GM19240 (cell line): ENCODE measurements at regions not wholly inside any gene's neighbourhood (a gene's known extent, or its start where the extent isn't known, plus 50 kb on each side); places are given as distances from the start of the nearest gene placed in this dataset.
"Not testable (repeated sequence)": the region's sequence is repeated elsewhere in the genome, so short reads cannot be mapped to it uniquely, and the experiment has no call there.

Source experiments
- DNase-seq: peaks from one replicate; pipeline ENCODE4 v3.0.0; 2011; ENCODE audit warnings: low spot score; ENCODE audit not compliant: insufficient read length

DNA sequence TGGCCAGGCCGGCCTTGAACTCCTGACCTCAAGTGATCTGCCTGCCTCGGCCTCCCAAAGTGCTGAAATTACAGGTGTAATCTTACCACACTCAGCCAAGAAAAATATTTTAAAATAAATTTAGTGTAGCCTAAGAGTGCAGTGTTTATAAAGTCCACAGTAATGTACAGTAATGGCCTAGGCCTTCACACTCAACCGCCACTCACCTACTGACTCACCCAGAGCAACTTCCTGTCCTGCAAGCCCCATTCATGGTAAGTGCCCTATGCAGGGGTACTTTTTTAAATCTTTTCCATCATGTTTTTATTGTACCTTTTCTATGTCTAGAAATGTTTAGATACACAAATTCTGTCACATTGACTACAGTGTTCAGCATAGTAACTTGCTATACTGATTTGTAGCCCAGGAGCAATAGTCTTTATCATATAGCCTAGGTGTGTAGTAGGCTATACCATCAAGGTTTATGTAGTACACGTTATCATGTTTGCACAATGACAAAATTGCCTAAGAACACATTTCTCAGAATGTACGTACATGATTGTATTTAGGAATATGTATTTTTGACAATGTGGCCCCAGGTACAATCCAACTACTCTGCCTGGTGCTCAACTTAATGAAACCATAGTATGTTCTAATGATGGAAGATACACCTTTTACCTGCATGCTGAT, 455.2 kb downstream of the PCDH7 start:
- no peak for DNase-seq

DNA sequence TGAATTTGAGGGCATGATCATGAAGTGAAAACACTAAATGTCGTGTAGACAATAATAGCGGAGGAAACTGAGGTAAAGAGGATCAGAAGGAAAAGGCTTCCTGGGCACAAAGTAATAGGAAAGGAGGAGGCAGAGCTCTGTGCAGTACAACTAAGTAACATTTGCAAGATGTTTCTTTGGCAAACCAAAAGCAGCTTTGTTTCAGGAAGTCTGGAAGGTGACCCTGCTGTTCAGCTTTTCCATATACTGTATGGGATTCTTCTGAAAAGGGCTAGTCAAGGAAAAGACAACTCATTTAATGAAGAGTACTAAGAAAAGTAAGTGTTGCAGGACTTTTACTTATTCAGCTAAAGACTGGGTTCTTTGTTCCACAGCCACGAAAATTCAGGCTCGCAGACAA, 463.1 kb downstream of the PCDH7 start:
- DNase-seq, result no peak

DNA sequence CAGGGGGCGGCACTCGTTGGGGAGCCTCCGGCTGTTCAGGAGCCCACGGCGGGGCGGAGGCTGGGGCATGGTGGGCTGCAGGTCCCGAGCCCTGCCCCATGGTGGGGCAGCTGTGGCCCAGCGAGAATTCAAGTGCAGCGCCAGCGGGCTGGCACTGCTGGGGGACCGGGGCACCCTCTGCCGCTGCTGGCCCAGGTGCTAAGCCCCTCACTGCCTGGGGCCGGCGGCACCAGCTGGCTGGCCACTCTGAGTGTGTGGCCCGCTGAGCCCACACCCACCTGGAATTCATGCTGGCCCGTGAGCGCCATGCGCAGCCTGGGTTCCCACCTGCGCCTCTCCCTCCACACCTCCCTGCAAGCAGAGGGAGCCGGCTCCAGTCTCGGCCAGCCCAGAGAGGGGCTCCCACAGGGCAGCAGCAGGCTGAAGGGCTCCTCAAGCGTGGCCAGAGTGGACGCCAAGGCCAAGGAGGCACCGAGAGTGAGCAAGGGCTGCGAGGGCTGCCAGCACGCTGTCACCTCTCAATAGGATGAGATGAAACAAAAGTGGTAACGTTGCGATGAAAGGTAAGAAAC, 464.9 kb downstream of the PCDH7 start:
- DNase-seq, result no peak

DNA sequence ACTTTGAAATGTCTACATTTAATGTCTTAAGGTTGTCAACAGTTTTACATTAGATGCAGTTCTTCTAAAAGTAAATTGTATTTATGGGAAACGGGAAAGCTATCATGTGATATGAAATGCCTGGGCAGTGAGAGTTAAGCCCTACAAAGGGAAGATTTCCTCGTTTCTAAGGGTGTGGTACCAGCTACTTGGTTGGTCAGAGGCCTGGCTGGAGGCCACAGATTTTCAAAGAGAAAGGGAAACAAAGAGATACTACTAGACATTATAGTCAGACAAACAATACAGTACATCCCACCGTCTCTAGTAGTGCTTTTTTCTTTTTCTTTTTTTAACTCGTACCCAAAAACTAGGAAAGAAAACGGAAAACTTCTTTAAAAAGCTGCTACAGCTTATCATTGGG, 467.8 kb downstream of the PCDH7 start:
- no peak for DNase-seq

DNA sequence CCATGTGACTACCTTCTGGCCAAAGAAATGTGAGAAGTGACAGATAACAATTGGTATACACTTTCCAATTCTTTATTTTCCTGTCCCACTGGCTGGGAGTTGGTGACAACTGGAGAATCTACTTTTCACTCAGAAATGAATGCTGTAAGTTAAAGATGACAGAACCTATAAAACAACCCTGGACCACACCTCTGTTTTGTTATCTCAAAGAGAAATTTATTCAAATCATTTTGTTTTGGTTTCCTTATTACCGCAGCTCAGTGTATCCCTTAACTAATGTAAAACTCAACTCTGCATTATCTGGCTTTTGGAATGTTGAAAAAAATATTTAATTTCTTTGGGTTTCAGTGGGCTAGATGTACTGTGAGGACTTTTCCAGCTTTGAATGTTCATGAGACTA, 469.8 kb downstream of the PCDH7 start:
- DNase-seq, result no peak

DNA sequence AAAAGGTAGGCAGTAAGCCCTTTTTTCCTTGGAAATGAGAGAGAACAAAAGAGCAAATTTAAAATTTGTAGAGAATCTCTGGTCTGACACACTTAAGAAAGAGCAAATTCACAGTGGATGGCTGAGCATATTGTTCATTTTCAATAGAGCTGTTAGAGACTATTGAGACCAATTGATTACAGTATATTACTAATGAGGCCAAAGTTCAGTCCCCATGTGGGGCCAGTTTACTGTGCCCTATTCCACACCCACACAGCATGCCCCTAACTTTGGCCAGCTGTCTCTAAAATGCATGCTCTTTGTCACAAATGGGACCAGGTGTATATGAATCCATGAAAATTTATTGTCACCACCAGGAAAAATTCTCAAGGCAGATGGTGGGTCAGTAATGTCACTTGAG, 470.5 kb downstream of the PCDH7 start:
- no peak for DNase-seq

DNA sequence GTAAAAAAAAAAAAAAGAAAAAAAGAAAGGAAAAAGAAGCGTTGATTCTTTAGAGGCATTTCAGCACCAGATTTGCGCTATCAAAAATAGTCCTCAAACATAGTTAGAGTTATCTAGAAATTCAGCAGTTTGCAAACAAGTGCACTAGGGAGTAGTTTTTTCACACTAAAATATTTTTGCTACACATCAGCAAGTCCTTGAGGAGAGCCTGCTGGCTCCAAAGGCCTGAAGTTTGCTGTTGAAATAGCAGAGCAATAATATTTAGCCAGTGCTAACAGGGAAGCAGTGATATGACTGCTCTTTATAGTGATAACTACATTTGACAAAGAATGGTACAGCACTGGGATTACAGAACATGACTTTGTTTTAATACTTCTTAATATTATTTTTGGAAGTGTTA, 472.2 kb downstream of the PCDH7 start:
- DNase-seq, result no peak

DNA sequence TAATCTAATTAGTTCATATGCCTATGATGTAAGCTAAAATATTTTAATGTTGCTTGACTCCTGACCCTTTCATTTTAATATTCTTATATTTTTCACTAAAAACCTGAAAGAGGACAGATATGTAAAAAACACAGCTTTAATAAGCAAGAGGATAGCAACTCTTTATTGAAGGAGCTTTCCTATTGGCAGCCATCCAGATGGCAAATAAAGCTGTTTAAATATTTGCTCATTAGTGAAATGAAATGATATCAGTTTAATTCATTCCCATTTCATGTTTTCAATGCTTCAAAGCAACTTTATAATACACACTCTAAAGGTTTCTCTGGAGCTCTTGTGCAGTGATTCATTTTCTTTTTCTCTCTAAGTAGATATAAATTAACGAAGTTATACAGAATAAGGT, 473.4 kb downstream of the PCDH7 start:
- no peak for DNase-seq

DNA sequence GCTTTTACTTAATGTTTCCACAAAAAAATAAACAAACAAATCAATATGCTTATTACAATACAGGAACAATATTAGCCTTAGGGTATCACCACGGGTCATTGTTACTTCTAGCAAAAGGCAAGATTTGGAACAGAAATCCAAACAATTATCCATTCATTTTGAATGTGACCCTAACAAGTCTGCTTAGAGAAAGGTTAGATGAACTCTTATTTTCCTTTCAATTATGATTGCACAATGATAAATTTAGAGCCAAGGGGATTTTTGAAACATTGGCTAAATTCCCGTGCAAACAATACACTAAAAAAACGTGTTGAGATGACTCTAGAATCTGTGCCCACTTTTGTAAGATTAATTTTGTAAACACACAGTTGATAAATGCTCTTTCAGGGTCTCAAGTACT, 474.7 kb downstream of the PCDH7 start:
- no peak for DNase-seq

DNA sequence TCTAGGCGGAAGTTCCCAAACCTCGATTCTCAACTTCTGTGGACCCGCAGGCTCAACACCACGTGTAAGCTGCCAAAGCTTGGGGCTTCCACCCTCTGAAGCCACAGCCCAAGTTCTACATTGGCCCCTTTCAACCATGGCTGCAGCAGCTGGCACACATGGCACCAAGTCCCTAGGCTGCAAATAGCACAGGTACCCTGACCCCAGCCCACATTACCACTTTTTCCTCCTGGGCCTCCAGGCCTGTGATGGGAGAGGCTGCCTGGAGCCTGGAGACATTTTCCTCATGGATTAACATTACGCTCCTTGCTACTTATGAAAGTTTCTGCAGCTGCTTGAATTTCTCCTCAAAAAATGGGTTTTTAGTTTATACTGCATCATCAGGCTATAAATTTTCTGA, 479.5 kb downstream of the PCDH7 start:
- DNase-seq, result no peak

DNA sequence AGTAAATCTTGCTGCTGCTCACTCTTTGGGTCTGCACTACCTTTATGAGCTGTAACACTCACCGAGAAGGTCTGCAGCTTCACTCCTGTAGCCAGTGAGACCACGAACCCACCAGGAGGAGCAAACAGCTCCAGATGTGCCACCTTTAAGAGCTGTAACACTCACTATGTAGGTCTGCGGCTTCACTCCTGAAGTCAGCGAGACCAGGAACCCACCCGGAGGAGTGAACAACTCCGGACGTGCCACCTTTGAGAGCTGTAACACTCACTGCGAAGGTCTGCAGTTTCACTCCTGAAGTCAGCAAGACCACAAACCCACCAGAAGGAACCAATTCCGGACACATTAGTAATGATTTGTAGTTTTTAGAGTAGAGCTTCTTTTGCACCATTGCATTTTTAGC, 481.9 kb downstream of the PCDH7 start:
- DNase-seq, result not testable (repeated sequence)

DNA sequence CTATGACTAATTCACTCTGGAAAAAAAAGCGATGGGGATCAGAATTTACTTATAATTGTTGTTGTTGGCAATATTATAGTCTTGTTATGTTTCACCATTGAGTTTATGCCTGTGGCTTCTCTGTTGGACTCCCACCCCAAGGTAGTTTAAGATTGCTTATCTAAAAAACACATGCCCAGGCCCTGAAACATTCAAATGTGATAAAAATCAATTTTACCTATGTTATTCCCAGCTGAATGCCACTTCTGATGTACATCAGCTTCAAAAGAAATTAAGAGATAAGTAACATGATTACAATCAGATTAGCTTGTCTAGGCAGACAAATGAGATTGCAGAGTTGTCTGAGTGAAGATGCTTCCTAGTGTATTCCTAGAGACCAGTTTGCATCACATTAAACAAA, 484.7 kb downstream of the PCDH7 start:
- DNase-seq, result no peak

DNA sequence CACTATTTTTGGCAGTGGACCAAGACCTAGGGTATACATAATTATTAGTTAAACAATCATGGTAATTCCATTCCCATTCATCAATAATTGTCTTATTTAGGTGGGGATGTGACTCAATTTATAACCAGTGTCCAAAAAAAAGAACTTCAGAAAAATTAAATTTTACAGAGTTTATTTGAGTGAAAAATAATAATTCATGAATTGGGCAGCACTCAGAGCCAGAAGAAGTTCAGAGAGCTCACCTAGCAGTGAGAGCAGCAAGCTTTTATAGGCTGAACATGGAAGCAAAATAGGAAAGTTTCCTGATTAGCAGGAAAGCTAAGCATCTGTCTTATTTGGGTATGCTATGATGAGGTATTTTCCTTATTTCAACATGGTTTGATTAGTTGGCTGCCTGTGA, 500.8 kb downstream of the PCDH7 start:
- no peak for DNase-seq

DNA sequence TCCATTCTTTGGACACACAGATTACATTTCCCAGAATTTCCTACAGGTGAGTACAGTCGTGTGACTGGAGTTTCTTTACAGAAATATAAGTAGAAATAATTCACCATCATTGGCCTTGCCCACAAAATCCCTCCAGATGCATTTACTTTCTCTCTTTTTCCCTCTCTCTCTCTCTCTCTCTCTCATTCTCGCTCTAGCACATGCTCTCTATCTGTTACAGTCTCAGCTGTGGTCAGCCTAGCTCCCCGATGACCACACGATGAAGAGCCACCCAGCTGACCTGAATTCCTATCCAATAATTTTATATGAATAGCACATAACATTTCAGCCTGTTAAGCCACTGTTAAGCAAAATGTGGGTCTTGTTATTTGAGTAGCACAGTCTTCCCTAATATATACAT, 507.9 kb downstream of the PCDH7 start:
- no peak for DNase-seq

DNA sequence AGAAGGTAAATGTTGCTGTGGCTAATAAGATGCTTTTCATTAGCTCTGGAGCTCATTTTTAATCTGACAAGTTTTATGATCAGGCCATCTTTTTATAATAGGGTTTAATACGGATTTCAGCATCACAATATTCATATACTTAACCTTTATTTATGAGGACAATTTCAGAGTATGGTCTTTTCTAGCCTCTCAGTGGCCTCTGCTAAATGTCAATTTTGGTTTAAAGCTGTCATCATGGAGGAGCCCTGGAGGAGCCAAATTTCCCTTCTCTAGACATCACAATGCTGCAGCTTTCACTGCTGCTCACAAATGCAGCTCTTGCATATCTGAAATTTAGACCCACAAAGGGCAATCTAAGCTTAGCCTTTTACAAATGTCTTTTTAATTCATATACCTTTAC, 510.4 kb downstream of the PCDH7 start:
- DNase-seq, result no peak

DNA sequence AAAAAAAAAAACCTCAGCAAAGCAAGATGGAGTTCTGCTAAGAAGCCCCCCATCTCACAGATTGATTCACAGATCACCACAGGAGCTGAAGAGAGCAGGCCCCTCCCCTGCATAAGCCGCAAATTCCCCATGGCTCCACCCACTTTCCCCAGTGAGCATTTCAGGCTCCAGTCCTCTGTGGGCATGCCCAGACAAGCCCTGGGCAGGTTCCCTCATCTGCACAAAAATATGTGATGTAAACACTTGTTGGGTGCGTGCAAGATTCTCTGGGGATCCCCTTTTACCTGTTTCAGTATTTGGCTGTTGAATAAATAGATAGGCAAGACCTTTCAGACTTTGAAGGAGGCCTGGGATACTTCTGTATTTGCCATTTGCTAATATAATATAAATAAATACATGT, 514.3 kb downstream of the PCDH7 start:
- no peak for DNase-seq

DNA sequence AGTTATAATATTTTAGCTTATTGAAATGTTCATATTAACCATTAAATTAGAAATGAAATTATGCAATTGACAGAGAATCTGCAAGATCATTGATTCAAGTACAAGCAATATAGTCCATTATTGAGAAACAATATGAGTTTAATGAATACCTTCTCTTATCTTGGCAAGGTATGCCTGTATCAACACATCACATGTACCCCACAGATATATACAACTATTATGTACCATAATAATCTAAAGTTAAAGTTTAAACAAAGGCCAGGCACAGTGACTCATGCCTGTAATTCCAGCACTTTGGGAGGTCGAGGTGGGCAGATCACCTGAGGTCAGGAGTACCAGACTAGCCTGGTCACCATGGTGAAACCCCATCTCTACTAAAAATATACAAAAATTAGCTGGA, 514.7 kb downstream of the PCDH7 start:
- no peak for DNase-seq

DNA sequence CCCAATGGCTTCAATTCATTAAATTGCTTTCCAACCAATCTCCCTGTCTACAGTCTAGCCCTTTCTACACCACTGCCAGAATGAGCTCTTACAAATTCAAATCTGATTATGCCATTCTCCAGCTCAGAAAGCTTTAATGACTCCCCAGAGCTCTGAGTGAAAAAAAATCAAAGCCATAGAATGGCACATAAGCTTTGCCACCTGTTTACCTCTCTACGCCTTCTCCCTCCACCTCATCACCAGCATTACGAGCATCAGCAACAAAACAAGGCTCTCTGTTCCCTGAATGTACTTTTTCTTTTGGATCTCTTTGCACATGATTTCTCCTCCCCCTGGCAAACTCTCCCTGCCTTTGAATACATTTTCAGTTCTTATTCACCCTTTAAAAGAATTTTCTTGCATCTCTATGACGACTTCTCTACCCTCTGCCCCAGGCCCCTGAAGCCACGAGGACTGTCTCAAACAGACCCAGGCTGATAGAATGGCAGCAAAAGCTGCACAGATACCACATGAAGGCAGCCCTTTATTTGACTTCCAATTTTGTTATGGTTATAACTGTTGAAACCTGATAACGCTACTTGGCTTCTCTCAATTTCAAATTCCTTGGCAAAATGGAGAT, 516.0 kb downstream of the PCDH7 start:
- DNase-seq, result no peak

DNA sequence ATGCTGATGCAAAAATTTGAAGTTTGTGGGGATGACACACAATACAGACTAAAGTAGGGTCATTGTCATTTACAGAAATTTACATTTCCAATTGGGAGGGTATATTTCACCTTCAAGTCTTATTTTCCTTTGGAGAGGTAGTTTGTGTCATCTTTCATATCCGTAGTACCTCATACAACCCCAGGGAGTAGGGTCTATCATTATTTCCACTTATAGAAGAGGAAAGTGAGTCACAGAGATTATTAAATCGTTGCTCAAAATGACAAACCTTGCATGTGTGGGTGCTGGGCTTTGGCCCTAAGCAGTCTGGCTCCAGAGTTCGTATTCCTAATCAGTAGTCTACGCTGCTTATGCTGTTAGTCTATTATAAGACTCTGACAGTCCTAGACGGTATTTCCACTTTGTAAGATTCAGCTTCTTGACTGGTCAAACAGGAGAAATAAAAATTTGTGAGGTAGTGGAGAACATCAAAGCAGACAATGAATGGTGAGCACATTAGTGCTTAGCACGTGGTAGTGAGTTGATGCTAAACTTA, 516.5 kb downstream of the PCDH7 start:
- DNase-seq, result no peak

DNA sequence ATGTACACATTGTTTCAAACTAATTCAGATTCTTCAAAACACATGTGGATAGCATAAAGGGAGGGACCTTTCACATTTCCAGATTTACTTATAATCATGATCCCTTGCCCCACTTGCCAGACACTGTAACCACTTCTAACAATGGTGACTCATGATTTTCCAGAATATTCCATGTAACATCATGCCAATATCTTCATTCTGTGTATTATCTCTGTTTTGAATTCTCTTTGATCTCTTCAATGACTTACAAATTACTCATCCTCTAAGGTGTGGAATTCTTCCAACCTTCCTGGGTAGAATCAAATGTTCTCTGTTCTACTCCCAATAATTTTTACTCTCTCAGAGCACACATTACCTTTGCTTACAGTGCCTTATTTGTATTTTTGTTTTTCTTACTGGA, 517.1 kb downstream of the PCDH7 start:
- no peak for DNase-seq

DNA sequence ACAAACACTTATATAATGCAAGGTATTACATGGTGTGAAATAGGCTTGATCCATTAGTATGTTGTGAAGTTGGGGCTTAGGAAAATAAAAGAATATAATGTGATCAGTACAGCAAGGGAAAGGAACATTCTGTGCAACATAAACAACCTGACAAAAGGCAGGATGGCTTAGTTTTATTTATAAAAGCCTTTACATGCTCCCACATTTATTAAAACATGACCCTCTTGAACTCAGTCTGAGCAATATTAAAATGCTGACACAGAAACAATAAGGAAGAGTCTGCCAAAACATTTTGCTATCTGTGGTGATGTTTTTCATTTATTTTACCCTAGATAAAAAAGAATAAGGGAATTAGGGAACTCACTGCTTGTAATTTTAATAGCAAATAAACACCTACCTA, 519.7 kb downstream of the PCDH7 start:
- no peak for DNase-seq

DNA sequence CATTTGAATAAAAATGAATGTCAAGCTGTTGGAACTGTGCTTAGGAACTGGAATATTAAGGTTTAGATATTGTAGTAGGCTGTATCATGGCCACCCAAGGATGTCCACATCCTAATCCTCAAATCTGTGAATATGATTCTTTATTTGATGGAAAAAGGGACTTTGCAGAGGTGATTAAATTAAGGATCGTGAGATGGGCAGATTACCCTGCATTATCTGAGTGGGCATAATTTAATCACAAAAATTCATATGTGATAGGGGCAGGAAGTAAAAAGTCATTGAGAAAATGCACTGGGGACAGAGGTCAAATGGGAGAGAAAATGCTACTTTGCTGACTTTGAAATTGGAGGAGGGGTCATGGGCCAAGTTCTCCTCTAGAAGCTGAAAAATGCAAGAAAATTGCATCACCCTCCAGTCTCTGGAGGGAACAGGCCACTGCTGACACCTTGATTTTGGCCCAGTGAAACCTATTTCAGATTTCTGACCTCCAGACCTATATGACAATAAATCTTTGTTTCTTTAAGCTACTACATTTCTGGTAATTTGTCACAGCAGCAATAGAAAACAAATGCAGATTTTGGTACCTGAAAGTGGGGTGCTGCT, 521.4 kb downstream of the PCDH7 start:
- DNase-seq, result no peak

DNA sequence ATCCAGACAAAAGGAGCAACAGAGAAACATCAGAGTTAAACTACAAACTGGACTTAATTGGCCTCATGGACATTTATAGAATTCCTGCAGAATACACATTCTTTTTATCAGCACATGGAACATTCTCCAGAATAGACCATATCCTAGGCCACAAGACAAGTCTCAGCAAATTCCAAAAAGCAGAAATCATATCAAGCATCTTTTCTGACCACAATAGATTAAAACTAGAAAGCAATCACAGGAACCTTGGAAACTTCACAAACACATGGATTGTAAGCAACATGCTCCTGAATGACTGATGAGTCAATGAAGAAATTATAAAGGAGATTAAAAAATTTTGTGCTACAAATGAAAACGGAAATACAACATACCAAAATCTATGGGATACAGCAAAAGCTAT, 526.7 kb downstream of the PCDH7 start:
- DNase-seq, result no peak
